ENCODE measurements at regions not wholly inside any gene's neighbourhood (a gene's known extent, or its start where the extent isn't known, plus 50 kb on each side); places are given as distances from the start of the nearest gene placed in this dataset.
A peak's percentile ranks its signal among the peaks of the same experiment; 100 is the strongest.

GRCh38 chr5:87109746-87110145 lies 157.9 kb upstream of the RASA1 start:
- no peak for TF ChIP-seq CTCF (IDR thresholded peaks at IDR 0.05; ENCODE audit: low read depth, low read length)
- no peak for DNase-seq (ENCODE audit: low read depth in 2 of 2)
- H3K4me3 ChIP-seq (replicated peaks in 1 of 2; ENCODE audit: low read depth in 2 of 2, low read length in 2 of 2), result no peak overlapping the region

GRCh38 chr5:87110721-87111120 lies 157.0 kb upstream of the RASA1 start:
- no peak for DNase-seq (ENCODE audit: low read depth in 2 of 2)
- TF ChIP-seq CTCF (IDR thresholded peaks at IDR 0.05; ENCODE audit: low read depth, low read length), result no peak
- no peak overlapping the region for H3K4me3 ChIP-seq (replicated peaks in 1 of 2; ENCODE audit: low read depth in 2 of 2, low read length in 2 of 2)

GRCh38 chr5:87113861-87114260 lies 153.8 kb upstream of the RASA1 start:
- no peak overlapping the region for H3K4me3 ChIP-seq (replicated peaks in 1 of 2; ENCODE audit: low read depth in 2 of 2, low read length in 2 of 2)
- no peak for TF ChIP-seq CTCF (IDR thresholded peaks at IDR 0.05; ENCODE audit: low read depth, low read length)
- peak; percentile 39 to 78 for DNase-seq (ENCODE audit: low read depth in 2 of 2)

- no peak for DNase-seq (ENCODE audit: low read depth in 2 of 2)
- no peak for TF ChIP-seq CTCF (IDR thresholded peaks at IDR 0.05; ENCODE audit: low read depth, low read length)
- no peak overlapping the region for H3K4me3 ChIP-seq (replicated peaks in 1 of 2; ENCODE audit: low read depth in 2 of 2, low read length in 2 of 2)
These were observed 153.1 kb upstream of the RASA1 start for GRCh38 chr5:87114631-87115030.

GRCh38 chr5:87115839-87116364 lies 151.8 kb upstream of the RASA1 start:
- DNase-seq (ENCODE audit: low read depth in 2 of 2), result no peak
- TF ChIP-seq CTCF (IDR thresholded peaks at IDR 0.05; ENCODE audit: low read depth, low read length), result no peak
- no peak overlapping the region for H3K4me3 ChIP-seq (replicated peaks in 1 of 2; ENCODE audit: low read depth in 2 of 2, low read length in 2 of 2)

- H3K4me3 ChIP-seq (replicated peaks in 1 of 2; ENCODE audit: low read depth in 2 of 2, low read length in 2 of 2), result no peak overlapping the region
- DNase-seq (ENCODE audit: low read depth in 2 of 2), result peak in 1 of 2 donors; percentile 24
- TF ChIP-seq CTCF (IDR thresholded peaks at IDR 0.05; ENCODE audit: low read depth, low read length), result no peak
These were observed 150.7 kb upstream of the RASA1 start for GRCh38 chr5:87116825-87117512.

- no peak for TF ChIP-seq CTCF (IDR thresholded peaks at IDR 0.05; ENCODE audit: low read depth, low read length)
- DNase-seq (ENCODE audit: low read depth in 2 of 2), result no peak
- no peak overlapping the region for H3K4me3 ChIP-seq (replicated peaks in 1 of 2; ENCODE audit: low read depth in 2 of 2, low read length in 2 of 2)
These were observed 148.1 kb upstream of the RASA1 start for GRCh38 chr5:87119588-87119987.

Data from cardiac fibroblast (primary cell).